HFFc6 (cell line): ENCODE measurements at regions not wholly inside any gene's neighbourhood (a gene's known extent, or its start where the extent isn't known, plus 50 kb on each side); places are given as distances from the start of the nearest gene placed in this dataset.

Experiments used
- DNase-seq: peaks from one replicate; pipeline ENCODE4 v3.0.0-alpha.2; 2018
- H3K27ac Mint-ChIP-seq: 2 replicates; pipeline ENCODE4 v1.8.0; 2020; ENCODE audit warnings: mild to moderate bottlenecking, mixed read lengths
- H3K27me3 Mint-ChIP-seq: 2 replicates; pipeline ENCODE4 v1.8.0; 2021; ENCODE audit warnings: mild to moderate bottlenecking, moderate library complexity, mixed read lengths; ENCODE audit not compliant: insufficient read depth
- H3K36me3 Mint-ChIP-seq: 2 replicates; pipeline ENCODE4 v1.8.0; 2021; ENCODE audit warnings: low read depth, mixed read lengths
- H3K4me1 Mint-ChIP-seq: 2 replicates; pipeline ENCODE4 v1.8.0; 2020; ENCODE audit warnings: low read depth, mixed read lengths
- H3K4me3 Mint-ChIP-seq: 2 replicates; pipeline ENCODE4 v1.8.0; 2020; ENCODE audit warnings: mild to moderate bottlenecking, moderate library complexity, mixed read lengths
- H3K9me3 Mint-ChIP-seq: 2 replicates; pipeline ENCODE4 v1.8.0; 2020; ENCODE audit warnings: mild to moderate bottlenecking, mixed read lengths
- CTCF ChIP-seq: fragments of 200-600 bp; sonication (generic); IDR thresholded peaks from 2 replicates; pipeline ENCODE4 v1.5.0; 2021; ENCODE audit warnings: antibody characterized with exemption, mild to moderate bottlenecking

GRCh38 chr9:91143642-91144041 is 218.1 kb downstream of the AUH start:
- no peak overlapping the region for H3K27ac Mint-ChIP-seq
- H3K27me3 Mint-ChIP-seq, result peaks cover 8% of the 10 kb centered on the region
- H3K9me3 Mint-ChIP-seq, result peaks cover 17% of the 10 kb centered on the region
- H3K4me3 Mint-ChIP-seq, result no peak overlapping the region
- H3K4me1 Mint-ChIP-seq, result peaks cover 65% of the 10 kb centered on the region
- no peak for TF ChIP-seq CTCF
- no peak for DNase-seq
- H3K36me3 Mint-ChIP-seq, result peaks cover 20% of the 10 kb centered on the region

GRCh38 chr9:91144769-91145168 is 216.9 kb downstream of the AUH start:
- peak; percentile 72 for DNase-seq
- Mint-ChIP-seq H3K9me3 (peaks cover 25% of the 10 kb centered on the region), H3K4me3 (0 out of 2 replicates have a peak overlapping the region, but pooled peaks have one; percentile 17), H3K27me3 (peaks cover 8% of the 10 kb centered on the region), H3K27ac (peak overlapping the region; percentile 69), H3K36me3 (peaks cover 26% of the 10 kb centered on the region), H3K4me1 (peaks cover 63% of the 10 kb centered on the region)
- TF ChIP-seq CTCF, result no peak

- Mint-ChIP-seq H3K9me3 (peaks cover 30% of the 10 kb centered on the region), H3K4me1 (peaks cover 68% of the 10 kb centered on the region), H3K27ac (peak overlapping the region; percentile 69), H3K27me3 (peaks cover 8% of the 10 kb centered on the region), H3K4me3 (no peak overlapping the region), H3K36me3 (peaks cover 32% of the 10 kb centered on the region)
- DNase-seq, result no peak
- TF ChIP-seq CTCF, result no peak
These were observed 216.2 kb downstream of the AUH start for GRCh38 chr9:91145496-91145895.

GRCh38 chr9:91146391-91147019 is 215.2 kb downstream of the AUH start:
- DNase-seq, result no peak
- peaks cover 36% of the 10 kb centered on the region for H3K9me3 Mint-ChIP-seq
- no peak overlapping the region for H3K27ac Mint-ChIP-seq
- TF ChIP-seq CTCF, result no peak
- H3K36me3 Mint-ChIP-seq, result peaks cover 38% of the 10 kb centered on the region
- H3K4me3 Mint-ChIP-seq, result no peak overlapping the region
- H3K4me1 Mint-ChIP-seq, result peaks cover 77% of the 10 kb centered on the region
- H3K27me3 Mint-ChIP-seq, result peaks cover 8% of the 10 kb centered on the region

GRCh38 chr9:91147079-91147708 is 214.5 kb downstream of the AUH start:
- H3K9me3 Mint-ChIP-seq, result peaks cover 36% of the 10 kb centered on the region
- TF ChIP-seq CTCF, result no peak
- no peak for DNase-seq
- H3K27ac Mint-ChIP-seq, result no peak overlapping the region; the same call in 1 of the 2 replicates
- H3K36me3 Mint-ChIP-seq, result peaks cover 38% of the 10 kb centered on the region
- H3K4me1 Mint-ChIP-seq, result peaks cover 77% of the 10 kb centered on the region
- H3K27me3 Mint-ChIP-seq, result peaks cover 8% of the 10 kb centered on the region; the same call in 1 of the 2 replicates
- no peak overlapping the region for H3K4me3 Mint-ChIP-seq
